Activated CD8-positive, alpha-beta memory T cell treated with anti-CD3 and anti-CD28 coated beads, Interleukin-2, amount 50 U/mL, for 48 hours (primary cell): ENCODE measurements at regions not wholly inside any gene's neighbourhood (a gene's known extent, or its start where the extent isn't known, plus 50 kb on each side); places are given as distances from the start of the nearest gene placed in this dataset.
"Not testable (repeated sequence)": the region's sequence is repeated elsewhere in the genome, so short reads cannot be mapped to it uniquely, and the experiment has no call there.

Experiments
- DNase-seq: peaks from one replicate; pipeline ENCODE4 v3.0.0-alpha.2; 2020

DNA sequence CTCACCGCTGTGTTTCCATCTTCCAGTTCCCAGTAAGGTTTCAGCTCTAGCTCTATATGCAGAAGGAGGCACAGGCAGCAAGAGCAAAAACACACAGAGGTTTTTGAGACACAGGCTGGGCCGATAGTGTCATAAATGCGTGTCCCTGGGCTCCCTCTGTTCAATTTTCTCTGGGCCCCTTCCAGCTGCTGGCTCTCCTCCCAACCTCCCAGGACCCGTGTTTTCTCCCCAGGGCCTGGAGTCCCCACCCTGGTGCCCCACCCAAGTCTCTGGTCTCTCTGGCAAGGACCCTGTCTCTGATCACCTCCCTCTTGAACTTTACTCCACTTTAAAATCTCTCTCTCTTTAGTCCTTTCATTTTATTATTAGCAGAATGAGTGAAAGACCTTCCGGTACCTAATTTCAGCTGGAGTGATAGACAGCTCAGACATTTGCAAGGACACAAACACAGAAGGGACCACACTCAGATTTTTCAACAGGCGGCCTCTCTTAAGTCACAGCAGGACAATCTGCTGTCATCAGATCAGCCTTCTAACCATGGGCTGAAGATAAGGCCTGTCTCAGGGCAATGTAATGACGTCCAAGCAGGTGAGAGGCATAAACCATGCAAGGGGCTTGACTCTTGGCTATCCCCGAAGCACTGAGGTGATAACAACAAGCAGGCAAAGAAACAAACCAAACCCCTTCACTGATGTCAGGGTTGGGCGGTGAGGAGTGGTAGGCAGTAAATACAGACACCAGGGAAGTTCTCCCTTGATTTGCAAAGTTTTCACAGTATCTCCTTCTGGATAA, 190.0 kb upstream of the IRS2 start:
- no peak for DNase-seq

DNA sequence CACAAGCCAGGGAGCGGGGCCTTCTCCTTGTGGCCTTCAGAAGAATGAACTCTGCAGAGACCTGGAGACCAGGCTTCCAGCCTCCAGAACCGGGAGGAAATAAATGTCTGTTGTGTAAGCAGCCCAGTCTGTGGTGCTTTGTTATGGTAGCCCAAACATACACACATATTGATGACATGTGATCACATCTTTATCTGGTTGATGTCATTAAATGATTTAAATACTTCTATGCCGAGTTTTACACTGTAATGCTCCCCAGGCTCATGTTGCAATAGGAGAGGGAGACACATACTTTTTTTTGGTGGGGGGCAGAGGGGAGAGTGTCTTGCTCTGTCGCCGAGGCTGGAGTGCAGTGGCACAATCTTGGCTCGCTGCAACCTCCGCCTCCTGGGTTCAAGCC, 188.0 kb upstream of the IRS2 start:
- DNase-seq = no peak

DNA sequence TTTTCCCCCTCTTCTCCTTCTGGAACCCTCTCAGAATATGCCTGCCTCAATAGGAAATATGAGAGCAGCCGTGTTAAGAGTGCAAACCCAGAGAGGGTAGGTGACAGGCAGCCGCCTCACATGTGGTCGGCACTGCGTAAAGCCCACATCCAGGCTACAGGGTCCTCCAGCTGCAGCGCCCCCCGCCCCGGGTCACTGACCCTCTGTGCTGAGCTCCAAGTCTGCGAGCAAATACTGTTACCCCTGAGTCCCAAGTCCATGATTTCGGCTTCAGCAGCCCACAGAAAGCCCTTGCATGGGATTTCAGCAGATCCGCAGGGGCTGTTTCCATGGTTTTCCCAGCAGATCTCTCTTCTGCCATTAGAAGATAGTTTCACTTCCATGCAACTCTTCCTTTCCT, 186.9 kb upstream of the IRS2 start:
- no peak for DNase-seq

DNA sequence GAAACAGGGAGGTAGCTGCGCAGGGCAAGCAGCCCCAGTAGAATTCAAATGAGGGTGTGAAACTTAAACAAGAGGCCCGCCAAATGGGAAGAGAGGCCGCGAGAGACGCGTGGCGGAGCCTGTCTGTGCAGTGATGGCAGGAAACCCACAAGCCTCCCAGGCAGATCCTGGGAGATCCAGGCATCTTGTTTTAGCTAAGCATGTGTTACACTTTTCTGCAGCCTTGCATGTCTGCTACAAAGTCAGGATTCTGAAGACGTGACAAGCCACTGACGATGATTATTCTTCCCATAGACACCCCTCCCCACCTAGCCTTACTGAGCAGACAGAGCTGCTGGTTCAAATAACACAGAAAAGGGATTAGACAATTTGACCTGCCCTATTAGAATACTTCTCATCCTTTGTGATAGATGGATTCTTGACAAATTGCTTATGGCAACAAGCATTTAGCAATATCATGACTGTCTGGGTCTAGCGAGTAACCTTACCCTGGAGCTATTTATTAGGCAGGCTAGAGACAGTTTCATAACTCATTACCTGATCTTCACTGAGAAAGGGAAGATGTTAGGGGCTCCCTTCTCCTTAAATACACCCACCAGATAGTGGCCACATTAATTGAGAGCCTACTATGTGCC, 185.2 kb upstream of the IRS2 start:
- DNase-seq = no peak

DNA sequence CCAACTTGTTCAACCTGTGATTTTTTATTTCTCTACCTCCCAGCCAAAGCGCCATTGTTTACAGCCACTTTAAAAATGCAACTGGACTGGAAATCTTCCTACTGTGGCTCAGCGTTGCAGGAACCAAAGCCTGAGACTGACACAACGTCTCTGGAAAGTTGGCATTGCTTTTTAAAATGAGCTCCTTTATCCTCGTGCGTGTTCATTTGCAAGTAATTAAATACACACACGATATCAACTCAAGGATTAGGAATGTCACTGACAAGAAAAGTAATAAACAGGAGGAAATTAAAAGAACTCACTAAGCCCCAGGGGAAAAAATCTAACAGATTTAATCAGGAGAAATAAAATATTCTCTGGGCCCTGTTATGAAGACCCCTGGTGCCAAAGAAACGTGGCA, 184.6 kb upstream of the IRS2 start:
- DNase-seq = no peak

DNA sequence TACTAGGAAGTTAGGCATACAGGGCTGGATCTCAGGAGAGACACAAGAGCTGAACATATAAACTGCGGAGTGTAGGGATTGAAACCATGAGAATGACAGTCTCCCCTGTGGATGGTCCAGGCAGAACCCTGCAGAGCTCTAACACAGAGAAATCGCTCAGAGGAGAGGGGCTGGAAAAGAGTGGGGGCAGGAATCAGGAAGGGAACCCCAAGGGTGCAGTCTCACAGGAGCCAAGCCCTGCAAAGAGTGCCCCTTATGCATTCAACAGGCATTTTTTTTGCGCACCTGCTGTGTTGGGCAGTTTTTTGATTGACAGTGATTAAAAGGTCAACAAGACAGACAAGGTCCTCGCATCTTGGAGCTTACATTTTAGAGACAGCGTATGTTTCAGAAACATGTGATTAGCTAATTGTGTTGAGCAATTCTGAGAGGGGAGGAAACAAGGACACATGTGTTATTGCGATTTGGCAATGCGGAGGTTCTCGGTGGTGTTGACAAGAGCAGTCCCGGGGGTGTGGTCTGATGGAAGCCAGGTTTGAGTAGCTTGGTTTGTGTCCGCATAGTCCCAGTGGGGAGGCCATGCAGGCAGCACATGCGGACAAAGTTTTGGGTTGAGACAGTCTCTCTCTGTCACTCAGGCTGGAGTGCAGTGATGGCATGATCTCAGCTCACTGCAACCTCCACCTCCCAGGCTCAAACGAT, 182.6 kb upstream of the IRS2 start:
- no peak for DNase-seq

DNA sequence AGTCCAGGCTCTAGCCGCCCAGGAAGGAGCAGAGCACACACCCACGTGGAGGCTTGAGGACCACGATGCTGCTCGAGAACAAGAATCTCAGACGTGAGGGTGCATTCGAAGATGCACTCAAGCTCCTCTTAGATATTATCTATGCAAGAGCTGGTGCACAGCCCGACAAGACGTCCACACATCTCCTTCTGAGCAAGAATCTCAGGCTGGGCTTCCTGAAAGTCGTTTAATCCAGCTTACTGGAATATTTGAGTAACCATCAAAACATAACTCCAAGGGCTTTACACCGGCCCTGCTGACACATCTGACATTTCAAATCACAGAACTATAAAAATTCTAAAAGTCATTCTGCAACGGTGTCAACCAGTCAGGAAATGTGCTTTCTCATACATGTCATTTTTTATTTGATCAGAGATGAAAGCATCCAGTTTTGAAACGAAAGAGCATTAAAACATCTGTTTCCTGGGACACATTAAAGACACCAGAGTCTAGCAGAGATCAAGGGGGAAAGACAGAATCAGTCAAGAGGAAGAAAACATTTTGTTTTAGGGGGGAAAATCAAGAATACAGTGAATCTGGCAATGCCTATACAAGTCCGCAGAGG, 177.7 kb upstream of the IRS2 start:
- no peak for DNase-seq

DNA sequence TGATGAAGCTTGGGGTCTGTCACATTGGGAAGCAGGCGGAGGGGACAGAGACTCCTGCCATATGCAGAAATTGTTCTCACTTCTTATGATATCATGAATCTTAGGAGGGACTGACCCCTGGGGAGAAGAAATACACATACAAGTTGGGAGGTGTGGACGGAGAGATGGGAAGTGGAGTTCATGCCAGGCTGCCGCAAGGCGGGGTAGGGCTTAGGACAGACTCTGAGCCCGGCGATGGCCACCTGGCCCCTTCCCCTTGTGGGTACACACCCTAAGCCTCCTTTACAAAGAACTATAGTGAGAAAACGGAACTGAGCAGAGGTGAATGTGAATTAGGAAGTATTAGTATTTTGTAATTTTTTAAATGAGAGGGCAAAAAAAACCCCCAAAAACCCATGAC, 177.0 kb upstream of the IRS2 start:
- no peak for DNase-seq

DNA sequence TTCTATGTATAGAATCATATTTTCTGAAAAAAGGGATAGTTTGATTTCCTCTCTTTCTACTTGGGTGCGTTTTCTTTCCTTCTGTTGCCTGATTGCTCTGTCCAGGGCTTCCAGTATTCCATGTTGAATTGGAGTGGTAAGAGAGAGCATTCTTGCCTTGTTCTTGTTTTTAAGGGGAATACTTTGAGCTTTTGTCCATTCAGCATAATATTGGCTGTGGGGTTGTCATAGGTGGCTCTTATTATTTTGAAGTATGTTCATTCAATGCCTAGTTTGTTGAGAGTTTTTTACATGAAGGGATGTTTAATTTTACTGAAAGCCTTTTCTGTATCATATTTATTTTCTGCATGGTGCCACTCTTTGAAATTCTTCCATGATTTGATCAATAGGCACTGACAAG, 173.5 kb upstream of the IRS2 start:
- DNase-seq = no peak

DNA sequence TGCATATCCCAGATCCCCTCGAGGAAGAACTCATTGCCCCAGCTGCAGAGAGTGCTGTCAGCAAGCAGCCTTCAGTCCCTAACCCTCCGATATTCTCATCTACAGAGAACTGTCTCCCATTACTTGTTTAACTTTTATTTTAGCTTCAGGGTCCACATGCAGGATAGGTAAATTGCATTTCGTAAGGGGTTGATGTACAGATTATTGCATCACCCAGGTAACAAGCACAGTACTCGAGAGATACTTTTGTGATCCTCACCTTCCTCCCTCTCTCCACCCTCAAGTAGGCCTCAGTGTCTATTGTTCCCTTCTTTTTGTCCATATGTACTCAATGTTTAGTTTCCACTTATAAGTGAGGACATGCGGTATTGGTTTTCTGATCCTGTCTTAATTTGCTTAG, 171.5 kb upstream of the IRS2 start:
- DNase-seq = no peak

DNA sequence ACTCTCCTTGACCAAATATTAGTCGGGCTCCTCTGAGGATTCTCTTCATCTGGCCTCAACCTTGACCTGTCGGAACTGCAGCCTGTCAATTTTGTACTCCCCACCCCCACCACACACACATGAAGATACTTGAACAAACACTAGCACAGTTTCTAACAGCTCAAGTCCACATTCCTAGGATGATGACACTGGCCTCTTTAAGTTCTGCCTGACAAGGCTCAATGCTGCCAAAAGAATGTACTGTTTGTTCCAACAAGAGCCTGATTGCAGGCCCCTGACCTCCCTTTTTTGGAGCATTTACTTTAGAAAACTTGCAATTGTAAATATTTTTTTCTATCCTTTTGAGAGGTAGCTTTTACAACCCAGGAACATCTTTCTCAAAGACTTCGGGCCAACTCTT, 169.2 kb upstream of the IRS2 start:
- DNase-seq = no peak

DNA sequence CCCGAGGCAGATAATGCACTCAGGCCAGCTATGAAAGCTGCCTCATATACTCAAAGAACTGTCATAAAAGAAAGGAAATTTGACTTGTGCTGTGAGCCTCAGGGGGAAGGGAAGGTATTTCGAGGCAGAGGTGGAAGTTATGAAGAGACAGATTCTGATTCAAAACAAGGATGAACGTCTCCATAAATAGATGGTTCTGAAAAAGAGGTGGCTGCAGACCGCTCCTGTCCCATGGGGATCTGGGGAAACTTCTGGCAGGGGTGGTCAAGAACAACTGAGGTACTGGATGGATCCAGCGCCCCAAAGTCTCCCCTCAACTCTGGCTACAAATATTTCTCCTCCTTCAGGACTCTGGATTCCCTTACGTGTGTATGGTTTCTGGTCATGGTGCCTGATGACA, 168.1 kb upstream of the IRS2 start:
- DNase-seq = no peak

DNA sequence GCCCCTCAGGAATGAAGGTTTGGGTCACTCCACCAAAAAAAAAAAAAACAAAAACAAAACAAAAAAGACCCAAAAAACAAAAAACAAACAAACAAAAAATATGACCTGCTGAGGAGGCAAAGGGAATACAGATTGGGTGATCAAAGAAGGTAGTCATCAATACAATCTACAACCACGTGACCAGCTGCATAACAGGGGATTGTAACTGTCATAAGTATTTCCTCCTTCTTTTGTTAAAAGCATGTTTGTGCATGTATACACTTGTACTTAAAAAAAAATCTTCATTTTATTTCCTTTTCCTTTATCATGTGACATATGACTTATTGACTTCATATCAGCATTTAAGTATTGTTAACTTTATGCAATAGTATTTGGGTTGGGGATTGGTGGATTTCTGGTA, 165.1 kb upstream of the IRS2 start:
- no peak for DNase-seq

DNA sequence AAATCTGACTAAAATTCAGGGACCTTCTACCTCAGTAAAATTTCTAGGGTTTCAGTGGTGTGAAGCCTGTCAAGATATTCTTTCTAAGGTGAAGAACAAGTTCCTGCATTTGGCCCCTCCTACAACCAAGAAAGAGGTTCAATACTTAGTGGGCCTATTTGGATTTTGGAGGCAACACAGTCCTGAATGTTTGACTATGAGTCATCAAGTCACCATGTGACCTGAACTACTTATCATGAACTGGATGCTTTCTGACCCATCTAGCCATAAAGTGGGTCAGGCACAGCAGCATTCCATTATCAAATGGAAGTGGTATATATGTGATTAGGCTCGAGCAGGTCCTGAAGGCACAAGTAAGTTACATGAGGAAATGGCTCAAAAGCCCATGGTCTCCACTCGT, 163.0 kb upstream of the IRS2 start:
- DNase-seq = no peak

DNA sequence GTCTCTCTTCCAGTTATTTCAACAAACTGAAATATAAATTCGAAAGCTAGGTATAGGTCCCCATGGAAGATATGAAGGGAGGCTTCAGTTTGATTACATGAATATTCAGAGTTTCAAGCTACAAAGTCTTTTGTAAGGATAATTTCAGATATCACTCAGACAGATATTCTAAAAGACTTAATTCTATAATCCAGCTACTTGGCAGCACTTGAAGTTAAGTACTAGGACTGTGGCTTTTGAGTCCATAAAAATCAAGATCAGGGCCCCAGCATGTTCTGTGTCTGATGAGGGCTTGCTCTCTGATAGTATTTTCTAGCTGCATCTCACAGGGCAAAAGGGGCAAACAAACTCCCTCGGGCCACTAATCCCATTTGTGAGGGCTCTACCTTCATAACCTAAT, 160.6 kb upstream of the IRS2 start:
- DNase-seq = no peak

DNA sequence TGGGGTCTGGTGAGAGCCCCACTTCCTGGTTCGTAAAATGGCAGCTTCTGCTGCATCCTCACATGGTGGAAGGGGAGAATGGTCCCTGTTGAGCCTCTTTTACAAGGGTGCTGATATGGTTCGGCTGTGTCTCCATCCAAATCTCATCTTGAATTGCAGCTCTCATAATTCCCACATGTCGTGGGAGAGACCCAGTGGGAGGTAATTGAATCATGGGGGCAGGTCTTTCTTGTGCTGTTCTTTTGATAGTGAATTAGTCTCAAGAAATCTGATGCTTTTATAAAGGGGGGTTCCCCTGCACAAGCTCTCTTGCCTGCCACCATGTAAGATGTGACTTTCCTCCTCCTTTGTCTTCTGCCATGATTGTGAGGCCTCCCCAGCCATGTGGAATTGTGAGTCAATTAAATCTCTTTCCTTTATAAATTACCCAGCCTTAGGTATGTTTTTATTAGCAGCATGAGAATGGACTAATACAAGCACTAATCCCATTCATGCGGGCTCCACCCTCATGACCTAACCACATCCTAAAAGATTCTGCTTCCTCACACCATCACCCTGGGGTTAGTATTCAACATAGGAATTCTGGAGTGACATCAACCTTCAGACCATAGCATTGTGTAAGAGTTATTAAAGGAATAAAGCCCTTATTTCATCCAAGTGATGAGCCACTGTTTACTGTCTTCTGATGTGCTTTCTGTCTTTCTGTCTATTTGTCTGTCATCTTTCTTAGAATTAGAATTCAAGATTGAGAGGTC, 159.0 kb upstream of the IRS2 start:
- no peak for DNase-seq

DNA sequence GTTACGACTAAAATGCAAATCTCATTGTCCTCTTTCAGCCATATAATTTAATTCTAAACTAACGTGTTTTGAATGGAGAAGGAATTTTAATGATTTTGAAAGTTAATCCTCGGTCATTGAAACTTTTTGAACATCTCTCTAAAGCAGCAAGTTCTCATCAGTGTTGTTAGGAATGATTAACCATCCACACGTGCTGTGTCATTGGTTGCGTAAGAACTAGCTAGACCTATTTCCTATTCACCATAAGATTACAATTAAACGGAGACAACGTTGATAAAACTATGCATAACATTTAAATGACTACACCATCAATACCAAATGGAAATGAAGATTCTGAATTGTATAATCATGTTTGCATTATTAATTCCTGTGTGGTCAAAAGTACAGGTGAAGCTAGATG, 155.6 kb upstream of the IRS2 start:
- DNase-seq = no peak

DNA sequence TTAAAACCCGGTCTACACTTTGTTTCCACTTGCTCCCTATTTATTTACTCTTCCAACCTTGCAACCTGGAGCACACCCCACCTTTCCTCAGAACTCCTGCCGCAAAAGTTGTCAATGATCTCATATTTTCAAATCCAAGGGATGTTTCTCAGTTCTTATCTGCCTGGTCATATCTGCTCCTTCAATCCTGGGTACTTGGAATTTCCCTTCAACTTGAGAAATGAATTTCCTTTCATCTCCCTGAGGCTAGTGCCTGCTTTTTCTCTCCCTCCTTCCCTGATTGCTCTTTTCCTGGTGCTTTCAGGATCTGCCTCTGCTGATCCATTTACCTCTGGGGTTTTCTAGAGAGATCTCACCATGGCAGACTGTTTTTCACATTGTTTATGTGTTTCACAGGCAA, 154.8 kb upstream of the IRS2 start:
- DNase-seq = no peak

DNA sequence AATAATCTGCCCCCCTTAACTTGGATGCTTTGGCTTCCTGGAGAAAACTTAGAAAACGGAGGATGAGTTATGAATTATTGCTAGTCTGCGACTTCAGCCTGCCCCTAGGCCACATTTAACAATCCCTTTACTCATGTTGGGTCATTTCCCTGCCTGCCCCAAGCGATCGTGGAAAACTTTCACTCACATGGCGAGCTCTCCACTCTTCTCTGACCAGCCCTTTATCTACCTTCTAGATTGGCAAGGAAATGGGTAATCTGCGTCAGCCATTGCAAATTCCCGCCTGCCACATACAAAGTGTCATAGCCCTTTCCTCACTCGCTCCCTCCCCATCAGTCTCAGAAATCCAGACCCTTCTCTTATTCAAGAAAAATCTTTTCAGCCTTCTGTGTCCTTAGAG, 154.3 kb upstream of the IRS2 start:
- no peak for DNase-seq

DNA sequence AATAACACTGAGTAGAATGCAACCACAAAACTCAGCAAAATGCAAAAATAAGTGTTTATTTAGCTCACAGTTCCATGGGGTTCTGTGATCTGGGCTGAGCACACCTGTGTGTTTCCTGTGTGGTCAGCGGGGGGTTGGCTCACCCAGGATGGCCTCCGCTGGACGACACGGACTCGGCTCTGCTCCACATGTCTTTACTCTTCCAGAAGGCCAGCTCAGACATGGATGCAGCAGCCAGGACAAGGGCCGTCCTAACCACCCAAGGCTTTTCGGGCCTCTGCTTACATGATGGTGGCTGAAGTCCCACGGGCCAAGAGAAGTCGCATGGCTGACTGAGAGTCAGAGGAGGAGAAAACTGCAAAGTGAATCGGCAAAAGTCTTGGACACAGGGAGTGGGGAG, 153.5 kb upstream of the IRS2 start:
- no peak for DNase-seq

DNA sequence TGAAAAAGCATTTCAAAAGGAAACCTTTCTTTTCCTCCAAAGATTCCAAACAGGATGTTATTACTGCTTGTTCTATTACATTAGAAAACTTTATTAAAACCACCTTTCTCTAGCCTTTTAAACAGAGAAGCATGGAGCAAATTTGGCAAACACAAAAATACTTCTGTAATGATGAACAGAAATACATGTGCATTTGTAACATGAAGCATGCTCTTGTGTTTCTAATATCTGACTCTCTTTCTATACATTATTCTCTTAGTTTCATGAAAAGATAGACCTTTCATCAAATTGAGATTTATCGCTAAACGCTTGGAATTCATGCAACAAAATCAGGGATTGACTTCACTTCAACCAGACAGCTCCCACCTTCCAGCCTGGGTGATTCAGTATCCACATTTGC, 152.8 kb upstream of the IRS2 start:
- DNase-seq = no peak

DNA sequence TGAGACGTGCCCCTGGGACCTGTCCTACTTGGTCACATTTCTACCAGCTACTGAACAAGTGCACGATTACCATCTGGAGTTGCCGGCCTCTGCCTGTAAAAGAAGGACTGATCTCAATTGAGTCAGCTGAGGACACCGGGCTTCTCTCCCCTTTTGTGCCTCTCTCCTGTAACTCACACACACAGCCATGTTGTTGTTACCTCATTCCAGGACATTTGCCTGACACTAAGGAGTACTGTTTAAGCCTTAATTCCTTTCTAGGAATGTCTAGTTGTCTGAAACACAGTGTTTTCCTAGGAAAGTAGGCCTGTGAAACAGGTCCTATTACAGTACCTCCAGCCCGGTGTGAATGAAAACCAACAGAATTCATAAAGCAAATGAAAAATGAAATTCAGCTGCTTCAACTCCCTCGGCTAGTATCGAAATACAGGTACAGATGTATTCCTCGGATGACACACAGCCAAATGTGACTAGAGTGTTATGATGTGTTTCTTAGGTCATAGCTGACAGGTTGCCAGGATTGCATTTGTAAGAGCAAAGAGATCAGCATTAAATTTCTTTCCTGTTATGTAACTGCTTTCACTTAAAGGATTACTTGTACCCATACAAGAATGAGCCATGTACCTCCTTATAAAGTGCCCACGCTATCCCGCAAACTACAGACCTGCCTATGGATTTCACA, 152.0 kb upstream of the IRS2 start:
- no peak for DNase-seq

DNA sequence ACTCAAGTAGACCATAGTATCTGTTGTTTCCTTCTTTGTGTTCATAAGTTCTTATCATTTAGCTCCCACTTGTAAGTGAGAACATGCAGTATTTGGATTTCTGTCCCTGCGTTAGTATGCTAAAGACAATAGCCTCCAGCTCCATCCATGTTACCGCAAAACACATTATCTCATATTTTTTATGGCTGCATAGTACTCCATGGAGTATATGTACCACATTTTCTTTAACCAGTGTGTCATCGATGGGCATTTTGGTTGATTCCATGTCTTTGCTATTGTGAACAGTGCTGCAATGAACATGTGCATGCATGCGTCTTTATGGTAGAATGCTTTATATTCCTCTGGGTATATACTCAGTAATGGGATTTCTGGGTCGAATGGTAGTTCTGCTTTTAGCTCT, 148.1 kb upstream of the IRS2 start:
- DNase-seq = not testable (repeated sequence)
